GM12892 (cell line): ENCODE measurements at regions not wholly inside any gene's neighbourhood (a gene's known extent, or its start where the extent isn't known, plus 50 kb on each side); places are given as distances from the start of the nearest gene placed in this dataset.

Experiments
- POLR2A ChIP-seq: IDR thresholded peaks from 2 replicates; pipeline ENCODE4 v1.6.1; 2011; ENCODE audit warnings: low read depth, low read length, control low read depth
- POLR2AphosphoS5 ChIP-seq: IDR thresholded peaks from 2 replicates; pipeline ENCODE4 v1.6.1; 2011; ENCODE audit warnings: low read depth, low read length, control low read depth
- TAF1 ChIP-seq: IDR thresholded peaks from 2 replicates; pipeline ENCODE4 v1.6.1; 2011; ENCODE audit warnings: low read depth, mild to moderate bottlenecking, control low read depth, low read length, borderline replicate concordance

GRCh38 chr5:167166696-167167095, 1124.7 kb upstream of the WWC1 start:
- TF ChIP-seq POLR2A (no peak), TAF1 (no peak), POLR2AphosphoS5 (no peak)
